NT2/D1 (cell line): ENCODE measurements at regions not wholly inside any gene's neighbourhood (a gene's known extent, or its start where the extent isn't known, plus 50 kb on each side); places are given as distances from the start of the nearest gene placed in this dataset.

ENCODE experiments used
- SUZ12 ChIP-seq: IDR thresholded peaks from 2 replicates; pipeline ENCODE4 v1.6.1; 2011; ENCODE audit not compliant: insufficient read length, insufficient read depth; ENCODE audit errors: extremely low read depth
- YY1 ChIP-seq: IDR thresholded peaks from 2 replicates; pipeline ENCODE4 v1.6.1; 2011; ENCODE audit not compliant: insufficient read length, insufficient read depth

- TF ChIP-seq YY1, result no peak
- no peak for TF ChIP-seq SUZ12
These were observed 157.3 kb downstream of the MRPL39 start for GRCh38 chr21:25449950-25450349.
